Glomerular endothelial cell (primary cell): ENCODE measurements at regions not wholly inside any gene's neighbourhood (a gene's known extent, or its start where the extent isn't known, plus 50 kb on each side); places are given as distances from the start of the nearest gene placed in this dataset.

Experiments used
- DNase-seq: peaks from one replicate; pipeline ENCODE4 v3.0.0-alpha.2; 2011; ENCODE audit warnings: low read depth, low spot score; ENCODE audit errors: extremely low read depth

- DNase-seq: no peak
These were observed 255.0 kb downstream of the TXNL1 start for GRCh38 chr18:56383349-56383748.

- DNase-seq: no peak
These were observed 255.9 kb downstream of the TXNL1 start for GRCh38 chr18:56382541-56382940.

- DNase-seq: no peak
These were observed 257.2 kb downstream of the TXNL1 start for GRCh38 chr18:56381196-56381595.

GRCh38 chr18:56380685-56381084 is 257.7 kb downstream of the TXNL1 start:
- DNase-seq: no peak

GRCh38 chr18:56379256-56379655 is 259.1 kb downstream of the TXNL1 start:
- no peak for DNase-seq

GRCh38 chr18:56377231-56377630 is 261.2 kb downstream of the TXNL1 start:
- no peak for DNase-seq

- no peak for DNase-seq
These were observed 264.3 kb downstream of the TXNL1 start for GRCh38 chr18:56374007-56374655.

GRCh38 chr18:56373601-56374000 is 264.8 kb downstream of the TXNL1 start:
- no peak for DNase-seq

- no peak for DNase-seq
These were observed 270.3 kb downstream of the TXNL1 start for GRCh38 chr18:56368066-56368465.

GRCh38 chr18:56358608-56359280 is 279.6 kb downstream of the TXNL1 start:
- DNase-seq: no peak

GRCh38 chr18:56353663-56354260 is 284.6 kb downstream of the TXNL1 start:
- DNase-seq: no peak

- DNase-seq: no peak
These were observed 286.4 kb downstream of the TXNL1 start for GRCh38 chr18:56351911-56352500.

- no peak for DNase-seq
These were observed 300.9 kb downstream of the TXNL1 start for GRCh38 chr18:56337507-56337906.

GRCh38 chr18:56333839-56334238 is 304.6 kb downstream of the TXNL1 start:
- DNase-seq: no peak

- DNase-seq: no peak
These were observed 305.2 kb downstream of the TXNL1 start for GRCh38 chr18:56333146-56333545.

- DNase-seq: no peak
These were observed 306.0 kb downstream of the TXNL1 start for GRCh38 chr18:56332371-56332770.

- peak; percentile 34 for DNase-seq
These were observed 307.9 kb downstream of the TXNL1 start for GRCh38 chr18:56330366-56331110.

GRCh38 chr18:56329536-56329935 is 308.9 kb downstream of the TXNL1 start:
- no peak for DNase-seq

GRCh38 chr18:56327191-56327885 is 311.1 kb downstream of the TXNL1 start:
- DNase-seq: no peak

GRCh38 chr18:56326336-56327072 is 311.9 kb downstream of the TXNL1 start:
- DNase-seq: no peak
